Left ventricle myocardium inferior (tissue), 1 donor: ENCODE measurements at regions not wholly inside any gene's neighbourhood (a gene's known extent, or its start where the extent isn't known, plus 50 kb on each side); places are given as distances from the start of the nearest gene placed in this dataset.

ENCODE experiments used
- DNase-seq: peaks from one replicate; pipeline ENCODE4 v3.0.0-alpha.2; 2020
- H3K27ac ChIP-seq: fragments of 200-600 bp; replicated peaks from 2 replicates; pipeline ENCODE4 v1.8.0; 2021
- H3K27me3 ChIP-seq: fragments of 200-600 bp; 2 replicates; pipeline ENCODE4 v1.8.0; 2021; ENCODE audit warnings: low read depth
- H3K36me3 ChIP-seq: fragments of 200-600 bp; 2 replicates; pipeline ENCODE4 v1.8.0; 2021
- H3K4me1 ChIP-seq: fragments of 200-600 bp; 2 replicates; pipeline ENCODE4 v1.8.0; 2021
- H3K4me3 ChIP-seq: fragments of 200-600 bp; 2 replicates; pipeline ENCODE4 v1.8.0; 2021; ENCODE audit warnings: mild to moderate bottlenecking, moderate library complexity
- H3K9me3 ChIP-seq: fragments of 200-600 bp; replicated peaks from 2 replicates; pipeline ENCODE4 v1.8.0; 2021
- intact Hi-C: fragments of 100-400 bp; cut with micrococcal nuclease; formaldehyde crosslinking; loops from one replicate; pipeline ENCODE4 v1.11.0; 2022
- TF ChIP-seq, protein P1 (sequence below): fragments of 200-600 bp; IDR thresholded peaks from 2 replicates; pipeline ENCODE4 v1.8.0; 2021; ENCODE audit warnings: antibody characterized with exemption, mild to moderate bottlenecking, borderline replicate concordance
- donor health status: DM: no; HTN: yes; CAD: no; lungs with severe emphysema.

DNA sequence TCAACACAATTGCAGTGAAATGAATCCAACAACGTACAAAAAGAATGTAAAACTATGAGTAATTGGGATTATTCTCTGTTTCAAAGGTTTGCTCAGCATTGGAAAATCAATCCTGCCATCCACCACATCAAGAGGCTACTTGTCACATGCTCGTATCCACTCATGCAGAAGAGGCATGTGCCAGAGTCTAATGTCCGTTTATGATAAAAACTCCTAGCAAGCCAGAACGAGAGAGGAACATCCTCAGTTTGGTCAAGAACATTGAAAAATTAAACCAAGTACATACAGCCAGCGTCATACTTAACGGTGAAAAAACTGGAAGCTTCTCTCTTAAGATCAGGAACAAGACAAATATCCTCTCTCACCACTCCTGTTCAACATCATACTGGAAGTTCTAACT lies 563.9 kb upstream of the TMEM132C start:
- DNase-seq: no peak
- TF ChIP-seq, protein P1, sequence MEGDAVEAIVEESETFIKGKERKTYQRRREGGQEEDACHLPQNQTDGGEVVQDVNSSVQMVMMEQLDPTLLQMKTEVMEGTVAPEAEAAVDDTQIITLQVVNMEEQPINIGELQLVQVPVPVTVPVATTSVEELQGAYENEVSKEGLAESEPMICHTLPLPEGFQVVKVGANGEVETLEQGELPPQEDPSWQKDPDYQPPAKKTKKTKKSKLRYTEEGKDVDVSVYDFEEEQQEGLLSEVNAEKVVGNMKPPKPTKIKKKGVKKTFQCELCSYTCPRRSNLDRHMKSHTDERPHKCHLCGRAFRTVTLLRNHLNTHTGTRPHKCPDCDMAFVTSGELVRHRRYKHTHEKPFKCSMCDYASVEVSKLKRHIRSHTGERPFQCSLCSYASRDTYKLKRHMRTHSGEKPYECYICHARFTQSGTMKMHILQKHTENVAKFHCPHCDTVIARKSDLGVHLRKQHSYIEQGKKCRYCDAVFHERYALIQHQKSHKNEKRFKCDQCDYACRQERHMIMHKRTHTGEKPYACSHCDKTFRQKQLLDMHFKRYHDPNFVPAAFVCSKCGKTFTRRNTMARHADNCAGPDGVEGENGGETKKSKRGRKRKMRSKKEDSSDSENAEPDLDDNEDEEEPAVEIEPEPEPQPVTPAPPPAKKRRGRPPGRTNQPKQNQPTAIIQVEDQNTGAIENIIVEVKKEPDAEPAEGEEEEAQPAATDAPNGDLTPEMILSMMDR: no peak
- intact Hi-C loops: no loop called here
- Histone ChIP-seq H3K4me1 (no peaks in the 10 kb centered on the region), H3K27me3 (peaks cover 25% of the 10 kb centered on the region), H3K9me3 (peaks cover 6% of the 10 kb centered on the region), H3K27ac (no peak overlapping the region), H3K36me3 (no peaks in the 10 kb centered on the region), H3K4me3 (no peak overlapping the region)

DNA sequence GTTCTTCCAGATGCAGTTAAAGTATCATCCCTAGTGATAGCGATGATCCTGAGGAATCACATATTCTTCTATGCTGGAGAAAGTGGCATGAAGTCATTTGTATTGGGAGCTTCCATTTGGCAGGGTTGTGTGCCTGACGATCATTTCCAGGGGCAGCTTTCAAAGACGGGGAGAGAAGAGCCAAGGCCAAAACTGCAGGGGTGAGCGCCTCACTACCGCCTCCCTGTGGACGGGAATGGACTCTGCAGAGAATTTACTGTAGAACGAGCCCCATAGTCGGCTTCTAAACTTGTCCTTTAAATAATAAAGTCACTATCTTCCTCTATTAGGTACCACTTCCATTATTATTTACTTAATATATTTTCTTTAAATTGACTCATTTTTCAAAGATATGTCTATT lies 555.9 kb upstream of the TMEM132C start:
- H3K4me1 ChIP-seq: no peaks in the 10 kb centered on the region
- H3K36me3 ChIP-seq: no peaks in the 10 kb centered on the region
- no peak overlapping the region for H3K4me3 ChIP-seq
- no peak overlapping the region for H3K27ac ChIP-seq
- TF ChIP-seq, protein P1: no peak
- intact Hi-C loops: no loop called here
- H3K27me3 ChIP-seq: peaks cover 50% of the 10 kb centered on the region
- no peaks in the 10 kb centered on the region for H3K9me3 ChIP-seq
- no peak for DNase-seq

DNA sequence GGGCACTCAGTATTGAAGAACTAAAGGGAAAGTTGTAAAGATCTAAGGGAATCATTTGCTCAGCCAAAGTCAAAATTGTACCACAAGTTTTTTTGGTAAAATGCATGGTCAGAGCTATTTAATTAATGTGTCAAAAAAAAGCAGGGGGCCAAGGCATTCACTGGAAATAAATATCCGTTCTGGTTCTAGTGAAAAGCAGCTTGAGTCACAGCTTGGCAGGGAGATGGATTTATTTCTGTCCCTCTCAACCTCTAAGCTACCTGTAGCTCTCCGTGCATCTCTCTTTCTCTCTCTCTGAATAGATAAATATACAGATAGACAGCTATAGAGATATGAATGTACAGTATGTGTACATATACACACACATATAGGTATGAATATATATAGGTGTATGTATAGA lies 554.4 kb upstream of the TMEM132C start:
- TF ChIP-seq, protein P1: no peak
- H3K27me3 ChIP-seq: peaks cover 50% of the 10 kb centered on the region
- H3K36me3 ChIP-seq: no peaks in the 10 kb centered on the region
- no peak overlapping the region for H3K4me3 ChIP-seq
- no peaks in the 10 kb centered on the region for H3K9me3 ChIP-seq
- H3K4me1 ChIP-seq: no peaks in the 10 kb centered on the region
- H3K27ac ChIP-seq: no peak overlapping the region
- no peak for DNase-seq
- intact Hi-C loops: no loop called here

DNA sequence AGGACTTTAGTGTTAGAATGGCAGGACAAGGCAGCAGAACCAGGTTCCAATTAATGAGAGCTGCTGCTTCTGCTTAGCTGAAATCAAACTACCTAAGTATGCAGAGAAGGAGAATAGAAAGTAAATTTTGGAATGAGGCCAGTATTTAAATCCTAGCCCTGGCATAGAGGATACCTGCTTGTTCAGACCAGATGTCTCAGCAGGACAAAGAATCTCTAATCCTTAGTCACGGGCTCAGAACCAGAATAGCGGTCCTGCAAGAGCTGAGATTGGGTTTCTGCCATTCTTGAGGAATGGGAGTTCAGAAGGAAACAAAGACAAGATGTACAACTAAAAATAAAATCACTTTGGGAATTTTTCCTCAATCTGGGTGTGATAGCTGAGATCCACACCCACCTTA lies 550.8 kb upstream of the TMEM132C start:
- no peaks in the 10 kb centered on the region for H3K9me3 ChIP-seq
- H3K4me1 ChIP-seq: no peaks in the 10 kb centered on the region
- no peak overlapping the region for H3K27ac ChIP-seq
- intact Hi-C loops: no loop called here
- no peaks in the 10 kb centered on the region for H3K36me3 ChIP-seq
- no peak overlapping the region for H3K4me3 ChIP-seq
- H3K27me3 ChIP-seq: peaks cover 26% of the 10 kb centered on the region
- TF ChIP-seq, protein P1: no peak
- DNase-seq: no peak

DNA sequence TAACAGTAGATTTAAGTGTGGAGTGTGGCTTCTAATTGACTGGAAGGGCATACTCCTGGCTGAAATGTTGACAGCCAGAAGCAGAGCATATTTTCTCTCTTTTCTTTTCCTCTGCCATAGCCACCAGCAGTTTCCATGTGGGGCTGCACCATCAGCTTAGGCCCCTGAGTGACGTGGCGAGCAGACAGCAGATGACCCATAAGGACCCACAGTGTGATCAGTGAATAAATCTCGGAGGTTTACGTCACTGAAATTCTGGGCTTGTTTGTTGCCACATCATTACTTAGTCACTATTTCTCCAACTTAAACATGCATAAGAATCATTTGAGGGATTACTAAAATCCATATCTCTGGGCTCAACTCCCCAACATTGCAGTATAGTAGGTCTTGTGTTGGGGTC lies 549.7 kb upstream of the TMEM132C start:
- Histone ChIP-seq H3K4me3 (no peak overlapping the region), H3K27ac (no peak overlapping the region), H3K27me3 (peaks cover 15% of the 10 kb centered on the region), H3K9me3 (no peaks in the 10 kb centered on the region), H3K36me3 (no peaks in the 10 kb centered on the region), H3K4me1 (no peaks in the 10 kb centered on the region)
- TF ChIP-seq, protein P1: no peak
- intact Hi-C loops: no loop called here
- DNase-seq: no peak

DNA sequence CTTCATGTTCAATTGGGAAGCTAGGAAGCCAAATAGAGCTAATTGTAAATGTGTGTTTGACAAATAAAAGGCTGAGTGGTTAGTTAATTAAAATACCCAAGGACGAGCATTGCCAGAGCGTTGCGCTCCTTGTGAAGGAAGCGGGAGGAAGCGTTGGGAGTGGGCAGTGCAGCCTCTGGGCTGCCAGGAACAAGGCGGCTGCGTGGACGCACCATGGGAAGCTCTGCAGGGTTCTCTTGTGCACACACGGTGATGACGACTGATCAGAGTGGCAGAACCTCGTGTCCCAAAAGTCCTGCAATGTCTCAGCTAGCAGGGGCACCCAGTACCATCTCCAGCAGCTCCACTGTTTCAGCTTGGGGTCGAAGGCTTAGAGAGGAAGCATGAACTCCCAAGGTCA lies 546.6 kb upstream of the TMEM132C start:
- no peak overlapping the region for H3K27ac ChIP-seq
- no peaks in the 10 kb centered on the region for H3K36me3 ChIP-seq
- TF ChIP-seq, protein P1: no peak
- intact Hi-C loops: no loop called here
- H3K4me3 ChIP-seq: no peak overlapping the region
- H3K9me3 ChIP-seq: no peaks in the 10 kb centered on the region
- no peaks in the 10 kb centered on the region for H3K27me3 ChIP-seq
- DNase-seq: no peak
- H3K4me1 ChIP-seq: no peaks in the 10 kb centered on the region
